GM18870 (cell line): ENCODE measurements at regions not wholly inside any gene's neighbourhood (a gene's known extent, or its start where the extent isn't known, plus 50 kb on each side); places are given as distances from the start of the nearest gene placed in this dataset.
"Not testable (repeated sequence)": the region's sequence is repeated elsewhere in the genome, so short reads cannot be mapped to it uniquely, and the experiment has no call there.

Experiments used
- ATAC-seq: cut with Tn5 transposase; IDR thresholded peaks from one replicate; pipeline ENCODE4 v1.9.1; 2021; ENCODE audit warnings: moderate library complexity; ENCODE audit not compliant: unreplicated experiment

GRCh38 chr12:18794000-18794399, 56.1 kb downstream of the CAPZA3 start:
- ATAC-seq = no peak

GRCh38 chr12:18797604-18798003, 59.7 kb downstream of the CAPZA3 start:
- ATAC-seq = no peak

GRCh38 chr12:18798535-18799361, 60.8 kb downstream of the CAPZA3 start:
- ATAC-seq = no peak

GRCh38 chr12:18799561-18799960, 61.6 kb downstream of the CAPZA3 start:
- ATAC-seq = no peak

- no peak for ATAC-seq
Measured at GRCh38 chr12:18805516-18806248, 67.8 kb downstream of the CAPZA3 start.

- ATAC-seq = no peak
Measured at GRCh38 chr12:18807714-18808113, 69.8 kb downstream of the CAPZA3 start.

GRCh38 chr12:18808221-18808620, 70.3 kb downstream of the CAPZA3 start:
- ATAC-seq = no peak

GRCh38 chr12:18810537-18811253, 72.8 kb downstream of the CAPZA3 start:
- no peak for ATAC-seq

GRCh38 chr12:18811273-18811672, 73.4 kb downstream of the CAPZA3 start:
- ATAC-seq = no peak

- no peak for ATAC-seq
Measured at GRCh38 chr12:18813753-18814152, 75.8 kb downstream of the CAPZA3 start.

- no peak for ATAC-seq
Measured at GRCh38 chr12:18818579-18819268, 80.8 kb downstream of the CAPZA3 start.

- ATAC-seq = no peak
Measured at GRCh38 chr12:18819484-18819883, 81.6 kb downstream of the CAPZA3 start.

- ATAC-seq = no peak
Measured at GRCh38 chr12:18823461-18823860, 85.5 kb downstream of the CAPZA3 start.

- no peak for ATAC-seq
Measured at GRCh38 chr12:18824287-18824686, 86.4 kb downstream of the CAPZA3 start.

GRCh38 chr12:18825138-18825537, 87.2 kb downstream of the CAPZA3 start:
- no peak for ATAC-seq

GRCh38 chr12:18827913-18828312, 90.0 kb downstream of the CAPZA3 start:
- no peak for ATAC-seq

- ATAC-seq = no peak
Measured at GRCh38 chr12:18828483-18828882, 90.6 kb downstream of the CAPZA3 start.

GRCh38 chr12:18828987-18829386, 91.1 kb downstream of the CAPZA3 start:
- no peak for ATAC-seq

GRCh38 chr12:18832932-18833331, 95.0 kb downstream of the CAPZA3 start:
- not testable (repeated sequence) for ATAC-seq

GRCh38 chr12:18837025-18837424, 99.1 kb downstream of the CAPZA3 start:
- ATAC-seq = no peak

- ATAC-seq = no peak
Measured at GRCh38 chr12:18837505-18837904, 99.6 kb downstream of the CAPZA3 start.
